ENCODE measurements at regions not wholly inside any gene's neighbourhood (a gene's known extent, or its start where the extent isn't known, plus 50 kb on each side); places are given as distances from the start of the nearest gene placed in this dataset.
A peak's percentile ranks its signal among the peaks of the same experiment; 100 is the strongest.

DNA sequence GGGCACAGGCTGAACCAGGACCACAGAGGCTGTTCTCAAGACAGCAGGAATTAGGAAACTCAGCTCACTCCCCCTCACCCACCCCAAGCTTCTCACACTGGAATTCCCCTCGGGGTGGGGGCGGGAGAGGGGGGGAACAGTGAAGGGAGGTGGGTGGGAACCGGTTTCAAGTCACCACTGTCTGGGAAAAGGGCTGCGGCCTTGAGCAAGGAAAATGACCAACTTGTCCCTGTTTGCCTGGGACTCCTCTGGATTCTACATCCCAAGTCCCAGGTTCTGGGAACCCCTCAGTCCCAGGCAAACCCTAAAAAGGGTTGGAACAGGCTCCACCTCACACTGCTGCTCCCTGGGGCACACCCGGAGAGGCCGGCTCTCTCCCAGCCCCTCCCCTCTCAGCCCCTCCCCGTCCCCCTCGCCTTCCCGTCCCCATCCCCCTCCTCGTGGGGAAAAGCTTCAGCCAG is 230.7 kb downstream of the TFAP2C start:
- TF ChIP-seq POLR2A (IDR thresholded peaks at IDR 0.05) (no peak), POLR2AphosphoS5 (IDR thresholded peaks at IDR 0.05) (no peak), EP300 (IDR thresholded peaks at IDR 0.05) (no peak)
- TF ChIP-seq, protein P1, sequence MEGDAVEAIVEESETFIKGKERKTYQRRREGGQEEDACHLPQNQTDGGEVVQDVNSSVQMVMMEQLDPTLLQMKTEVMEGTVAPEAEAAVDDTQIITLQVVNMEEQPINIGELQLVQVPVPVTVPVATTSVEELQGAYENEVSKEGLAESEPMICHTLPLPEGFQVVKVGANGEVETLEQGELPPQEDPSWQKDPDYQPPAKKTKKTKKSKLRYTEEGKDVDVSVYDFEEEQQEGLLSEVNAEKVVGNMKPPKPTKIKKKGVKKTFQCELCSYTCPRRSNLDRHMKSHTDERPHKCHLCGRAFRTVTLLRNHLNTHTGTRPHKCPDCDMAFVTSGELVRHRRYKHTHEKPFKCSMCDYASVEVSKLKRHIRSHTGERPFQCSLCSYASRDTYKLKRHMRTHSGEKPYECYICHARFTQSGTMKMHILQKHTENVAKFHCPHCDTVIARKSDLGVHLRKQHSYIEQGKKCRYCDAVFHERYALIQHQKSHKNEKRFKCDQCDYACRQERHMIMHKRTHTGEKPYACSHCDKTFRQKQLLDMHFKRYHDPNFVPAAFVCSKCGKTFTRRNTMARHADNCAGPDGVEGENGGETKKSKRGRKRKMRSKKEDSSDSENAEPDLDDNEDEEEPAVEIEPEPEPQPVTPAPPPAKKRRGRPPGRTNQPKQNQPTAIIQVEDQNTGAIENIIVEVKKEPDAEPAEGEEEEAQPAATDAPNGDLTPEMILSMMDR (IDR thresholded peaks at IDR 0.05): no peak
- H3K27ac ChIP-seq: peak overlapping the region; percentile 64
- H3K4me3 ChIP-seq: no peak overlapping the region
- WGBS: 16% methylated on average over 8 of the region's 10 CpGs
- DNase-seq (ENCODE audit: low spot score in 2 of 2): no peak
- H3K4me1 ChIP-seq: peaks cover 37% of the 10 kb centered on the region
- no peaks in the 10 kb centered on the region for H3K36me3 ChIP-seq
- no peaks in the 10 kb centered on the region for H3K27me3 ChIP-seq
- H3K9me3 ChIP-seq: no peaks in the 10 kb centered on the region

DNA sequence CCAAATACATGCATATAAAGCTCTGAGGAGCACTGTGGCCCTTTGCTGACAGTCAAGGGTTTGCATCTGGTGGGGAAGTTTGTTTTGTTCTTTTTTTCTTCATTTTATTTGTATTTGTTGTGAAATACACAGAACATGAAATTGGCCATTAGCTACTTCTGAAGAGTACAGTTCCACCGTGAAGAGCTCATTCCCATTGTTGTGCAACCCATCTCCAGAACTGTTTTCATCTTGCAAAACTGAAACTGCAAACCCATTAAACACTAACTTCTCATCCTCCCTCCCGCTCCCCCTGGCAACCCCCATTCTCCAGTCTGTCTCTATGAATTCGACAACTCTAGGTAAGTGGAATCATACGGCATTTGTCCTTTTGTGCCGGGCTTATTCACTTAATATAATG is 231.3 kb downstream of the TFAP2C start:
- no peaks in the 10 kb centered on the region for H3K36me3 ChIP-seq
- TF ChIP-seq EP300 (IDR thresholded peaks at IDR 0.05) (no peak), POLR2A (IDR thresholded peaks at IDR 0.05) (no peak), POLR2AphosphoS5 (IDR thresholded peaks at IDR 0.05) (no peak)
- TF ChIP-seq, protein P1 (IDR thresholded peaks at IDR 0.05): no peak
- H3K9me3 ChIP-seq: no peaks in the 10 kb centered on the region
- peaks cover 40% of the 10 kb centered on the region for H3K4me1 ChIP-seq
- H3K4me3 ChIP-seq: no peak overlapping the region
- WGBS: 58% methylated on average over 5 of the region's 5 CpGs
- no peak for DNase-seq (ENCODE audit: low spot score in 2 of 2)
- H3K27me3 ChIP-seq: no peaks in the 10 kb centered on the region
- H3K27ac ChIP-seq: peak overlapping the region; percentile 64

GRCh38 chr20:56861590-56861989 is 232.5 kb downstream of the TFAP2C start:
- no peak overlapping the region for H3K27ac ChIP-seq

DNA sequence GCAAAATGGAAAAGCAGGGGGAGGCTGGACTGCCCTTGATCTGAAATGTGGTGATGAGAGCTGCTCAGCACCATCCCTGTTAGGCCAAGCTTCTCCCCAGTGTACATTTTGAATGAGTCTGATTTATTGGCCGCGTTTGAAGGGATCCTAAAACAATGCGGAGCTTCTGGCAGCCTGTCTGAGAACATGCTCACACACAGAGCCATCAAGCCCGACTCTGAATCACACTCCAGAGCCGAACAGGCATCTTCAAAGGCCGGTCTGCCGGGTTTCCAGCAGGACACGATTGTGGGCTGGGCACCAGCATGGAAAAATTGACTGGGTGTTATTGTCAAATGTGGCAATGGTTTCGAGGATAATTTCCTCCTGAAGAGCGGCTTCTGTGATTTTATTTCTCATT is 235.9 kb downstream of the TFAP2C start:
- H3K27me3 ChIP-seq: peaks cover 5% of the 10 kb centered on the region
- no peak for TF ChIP-seq POLR2A (IDR thresholded peaks at IDR 0.05)
- TF ChIP-seq POLR2AphosphoS5 (IDR thresholded peaks at IDR 0.05): peak in 1 of 3 donors; percentile 12
- WGBS: 20% methylated on average over 8 of the region's 10 CpGs

More at GRCh38 chr20:56861590-56861989, 232.5 kb downstream of the TFAP2C start:
- H3K4me1 ChIP-seq: peaks cover 44% of the 10 kb centered on the region
- TF ChIP-seq POLR2A (IDR thresholded peaks at IDR 0.05): no peak
- H3K36me3 ChIP-seq: no peaks in the 10 kb centered on the region
- no peak for DNase-seq (ENCODE audit: low spot score in 2 of 2)
- WGBS: 68% methylated on average over 5 of the region's 6 CpGs
- H3K27me3 ChIP-seq: no peaks in the 10 kb centered on the region
- H3K4me3 ChIP-seq: no peak overlapping the region
- no peaks in the 10 kb centered on the region for H3K9me3 ChIP-seq

GRCh38 chr20:56867128-56867527 is 238.0 kb downstream of the TFAP2C start:
- no peaks in the 10 kb centered on the region for H3K9me3 ChIP-seq
- DNase-seq (ENCODE audit: low spot score in 2 of 2): no peak
- no peaks in the 10 kb centered on the region for H3K36me3 ChIP-seq
- 86% methylated on average over 4 of the region's 4 CpGs for WGBS
- H3K4me3 ChIP-seq: no peak overlapping the region
- H3K27ac ChIP-seq: no peak overlapping the region
- TF ChIP-seq POLR2A (IDR thresholded peaks at IDR 0.05): no peak
- peaks cover 10% of the 10 kb centered on the region for H3K4me1 ChIP-seq
- peaks cover 10% of the 10 kb centered on the region for H3K27me3 ChIP-seq

More for the DNA sequence above, 235.9 kb downstream of the TFAP2C start:
- Histone ChIP-seq H3K9me3 (no peaks in the 10 kb centered on the region), H3K4me3 (no peak overlapping the region), H3K4me1 (peaks cover 19% of the 10 kb centered on the region), H3K27ac (peak overlapping the region; percentile 4), H3K36me3 (no peaks in the 10 kb centered on the region)
- DNase-seq (ENCODE audit: low spot score in 2 of 2): no peak

GRCh38 chr20:56868746-56869145 is 239.6 kb downstream of the TFAP2C start:
- Histone ChIP-seq H3K27ac (no peak overlapping the region), H3K9me3 (no peaks in the 10 kb centered on the region), H3K27me3 (peaks cover 11% of the 10 kb centered on the region), H3K4me1 (peaks cover 10% of the 10 kb centered on the region), H3K4me3 (no peak overlapping the region), H3K36me3 (no peaks in the 10 kb centered on the region)
- no peak for DNase-seq (ENCODE audit: low spot score in 2 of 2)
- TF ChIP-seq POLR2A (IDR thresholded peaks at IDR 0.05) (no peak), EP300 (IDR thresholded peaks at IDR 0.05) (no peak)
- 40% methylated on average over 4 of the region's 4 CpGs for WGBS

- WGBS: 89% methylated on average over 4 of the region's 5 CpGs
- Histone ChIP-seq H3K27me3 (peaks cover 11% of the 10 kb centered on the region), H3K4me1 (peaks cover 5% of the 10 kb centered on the region), H3K27ac (no peak overlapping the region), H3K9me3 (no peaks in the 10 kb centered on the region), H3K36me3 (no peaks in the 10 kb centered on the region), H3K4me3 (no peak overlapping the region)
- no peak for TF ChIP-seq EP300 (IDR thresholded peaks at IDR 0.05)
- TF ChIP-seq, protein P1 (IDR thresholded peaks at IDR 0.05): no peak
- no peak for TF ChIP-seq POLR2A (IDR thresholded peaks at IDR 0.05)
- no peak for TF ChIP-seq POLR2AphosphoS5 (IDR thresholded peaks at IDR 0.05)
- no peak for DNase-seq (ENCODE audit: low spot score in 2 of 2)
These were observed 241.2 kb downstream of the TFAP2C start for GRCh38 chr20:56870271-56870670.

Data from suprapubic skin (tissue), 4 donors.